WTC11 (cell line): ENCODE measurements at regions not wholly inside any gene's neighbourhood (a gene's known extent, or its start where the extent isn't known, plus 50 kb on each side); places are given as distances from the start of the nearest gene placed in this dataset.

Experiments used
- ATAC-seq: fragments of 200-7000 bp; cut with Tn5 transposase; 2 replicates; pipeline ENCODE4 v1.10.0; 2021; ENCODE audit warnings: mild to moderate bottlenecking, moderate library complexity
- CTCF ChIA-PET: fragments of 300-600 bp; sonication (Branson Sonifier 250); formaldehyde crosslinking; loops from one replicate; lab custom pipeline; 2021; ENCODE audit warnings: antibody characterized with exemption; lab: Charles Lee
- POLR2A ChIA-PET: fragments of 350-600 bp; sonication (Branson Sonifier 250); formaldehyde crosslinking; loops from one replicate; lab custom pipeline; 2021; ENCODE audit warnings: antibody characterized with exemption; lab: Charles Lee
- DNase-seq: peaks from one replicate; pipeline ENCODE4 v3.0.0; 2021; ENCODE audit warnings: low spot score
- H3K27ac Mint-ChIP-seq: 2 replicates; pipeline ENCODE4 v1.8.0; 2021; ENCODE audit warnings: mixed read lengths
- H3K27me3 Mint-ChIP-seq: 2 replicates; pipeline ENCODE4 v1.8.0; 2021; ENCODE audit warnings: low read depth, mild to moderate bottlenecking, moderate library complexity, mixed read lengths
- H3K36me3 Mint-ChIP-seq: 2 replicates; pipeline ENCODE4 v1.8.0; 2021; ENCODE audit warnings: mixed read lengths
- H3K4me1 Mint-ChIP-seq: 2 replicates; pipeline ENCODE4 v1.8.0; 2022; ENCODE audit warnings: mixed read lengths
- H3K4me3 Mint-ChIP-seq: 2 replicates; pipeline ENCODE4 v1.8.0; 2021; ENCODE audit warnings: mild to moderate bottlenecking, moderate library complexity, mixed read lengths
- H3K9me3 Mint-ChIP-seq: 2 replicates; pipeline ENCODE4 v1.8.0; 2021; ENCODE audit warnings: mixed read lengths
- AFF4 ChIP-seq: sonication (generic); formaldehyde crosslinking; IDR thresholded peaks from 2 replicates; pipeline ENCODE4 v1.8.1; 2023; ENCODE audit warnings: mild to moderate bottlenecking, missing genetic modification reagents, borderline replicate concordance
- ATF3 ChIP-seq: sonication (generic); formaldehyde crosslinking; conservative IDR thresholded peaks from 2 replicates; pipeline ENCODE4 v1.8.1; 2022; ENCODE audit warnings: mild to moderate bottlenecking, missing genetic modification reagents
- ATF6 ChIP-seq: sonication (generic); formaldehyde crosslinking; IDR thresholded peaks from 2 replicates; pipeline ENCODE4 v1.8.1; 2023; ENCODE audit warnings: mild to moderate bottlenecking, missing genetic modification reagents
- CBFB ChIP-seq: sonication (generic); formaldehyde crosslinking; IDR thresholded peaks from 2 replicates; pipeline ENCODE4 v1.8.1; 2022; ENCODE audit warnings: mild to moderate bottlenecking, low read depth, missing genetic modification reagents
- CREB1 ChIP-seq: sonication (generic); formaldehyde crosslinking; IDR thresholded peaks from 2 replicates; pipeline ENCODE4 v1.8.0; 2023; ENCODE audit warnings: mild to moderate bottlenecking, missing genetic modification reagents
- ESRRA ChIP-seq: sonication (generic); formaldehyde crosslinking; IDR thresholded peaks from 2 replicates; pipeline ENCODE4 v1.8.1; 2022; ENCODE audit warnings: mild to moderate bottlenecking, missing genetic modification reagents, borderline replicate concordance
- FOXP4 ChIP-seq: sonication (generic); formaldehyde crosslinking; IDR thresholded peaks from 2 replicates; pipeline ENCODE4 v1.8.0; 2022; ENCODE audit warnings: mild to moderate bottlenecking, missing genetic modification reagents
- GABPB1 ChIP-seq: sonication (generic); formaldehyde crosslinking; IDR thresholded peaks from 2 replicates; pipeline ENCODE4 v1.8.1; 2023; ENCODE audit warnings: mild to moderate bottlenecking, missing genetic modification reagents
- GRHL2 ChIP-seq: fragments of 250-450 bp; sonication (Bioruptor Pico); IDR thresholded peaks from 2 replicates; pipeline ENCODE4 v1.8.0; 2022; ENCODE audit warnings: mild to moderate bottlenecking, moderate library complexity; ENCODE audit not compliant: insufficient replicate concordance, severe bottlenecking
- GTF2I ChIP-seq: fragments of 250-450 bp; sonication (Bioruptor Pico); conservative IDR thresholded peaks from 2 replicates; pipeline ENCODE4 v1.4.0; 2021; ENCODE audit warnings: mild to moderate bottlenecking
- IRF1 ChIP-seq: sonication (generic); formaldehyde crosslinking; IDR thresholded peaks from 2 replicates; pipeline ENCODE4 v1.8.0; 2023; ENCODE audit warnings: missing genetic modification reagents
- IRF2 ChIP-seq: sonication (generic); formaldehyde crosslinking; IDR thresholded peaks from 2 replicates; pipeline ENCODE4 v1.8.0; 2022; ENCODE audit warnings: low read depth, missing genetic modification reagents, borderline replicate concordance
- KAT7 ChIP-seq: sonication (generic); formaldehyde crosslinking; IDR thresholded peaks from 2 replicates; pipeline ENCODE4 v1.8.1; 2023; ENCODE audit warnings: missing genetic modification reagents, mild to moderate bottlenecking, borderline replicate concordance
- NFATC4 ChIP-seq: fragments of 250-450 bp; sonication (Bioruptor Pico); IDR thresholded peaks from 2 replicates; pipeline ENCODE4 v1.9.0; 2021; ENCODE audit warnings: mild to moderate bottlenecking
- NFYB ChIP-seq: sonication (generic); formaldehyde crosslinking; conservative IDR thresholded peaks from 2 replicates; pipeline ENCODE4 v1.8.0; 2022; ENCODE audit warnings: low read depth, missing genetic modification reagents
- OVOL2 ChIP-seq: fragments of 250-450 bp; sonication (Bioruptor Pico); IDR thresholded peaks from 2 replicates; pipeline ENCODE4 v1.9.0; 2021; ENCODE audit warnings: mild to moderate bottlenecking, borderline replicate concordance
- RELA ChIP-seq: sonication (generic); formaldehyde crosslinking; IDR thresholded peaks from 2 replicates; pipeline ENCODE4 v1.8.1; 2022; ENCODE audit warnings: missing genetic modification reagents, mild to moderate bottlenecking, borderline replicate concordance
- RORB ChIP-seq: fragments of 250-450 bp; sonication (Bioruptor Pico); IDR thresholded peaks from 2 replicates; pipeline ENCODE4 v1.9.0; 2021; ENCODE audit warnings: mild to moderate bottlenecking
- SP1 ChIP-seq: sonication (generic); formaldehyde crosslinking; conservative IDR thresholded peaks from 2 replicates; pipeline ENCODE4 v1.8.1; 2022; ENCODE audit warnings: missing genetic modification reagents
- TEAD4 ChIP-seq: sonication (generic); formaldehyde crosslinking; IDR thresholded peaks from 2 replicates; pipeline ENCODE4 v1.8.0; 2022; ENCODE audit warnings: mild to moderate bottlenecking, missing genetic modification reagents
- TP53 ChIP-seq: sonication (generic); formaldehyde crosslinking; IDR thresholded peaks from 2 replicates; pipeline ENCODE4 v1.8.1; 2023; ENCODE audit warnings: mild to moderate bottlenecking, missing genetic modification reagents
- USF1 ChIP-seq: sonication (generic); formaldehyde crosslinking; IDR thresholded peaks from 2 replicates; pipeline ENCODE4 v1.8.0; 2022; ENCODE audit warnings: mild to moderate bottlenecking, missing genetic modification reagents
- ZNF219 ChIP-seq: sonication (generic); formaldehyde crosslinking; IDR thresholded peaks from 2 replicates; pipeline ENCODE4 v1.8.0; 2023; ENCODE audit warnings: missing genetic modification reagents, mild to moderate bottlenecking, borderline replicate concordance
- ZNF232 ChIP-seq: sonication (generic); formaldehyde crosslinking; IDR thresholded peaks from 2 replicates; pipeline ENCODE4 v1.8.0; 2022; ENCODE audit warnings: mild to moderate bottlenecking, missing genetic modification reagents
- ZNF281 ChIP-seq: sonication (generic); formaldehyde crosslinking; IDR thresholded peaks from 2 replicates; pipeline ENCODE4 v1.8.0; 2023; ENCODE audit warnings: mild to moderate bottlenecking, missing genetic modification reagents
- ZNF416 ChIP-seq: fragments of 250-450 bp; sonication (Bioruptor Pico); IDR thresholded peaks from 2 replicates; pipeline ENCODE4 v1.9.0; 2021; ENCODE audit warnings: mild to moderate bottlenecking, inconsistent platforms

GRCh38 chr5:30098940-30099339, 1094.5 kb upstream of the CDH6 start:
- ATAC-seq, result no peak
- H3K9me3 Mint-ChIP-seq, result no peaks in the 10 kb centered on the region
- ChIA-PET POLR2A (no interaction called here), CTCF (no interaction called here)
- no peak for DNase-seq
- H3K4me1 Mint-ChIP-seq, result peaks cover 41% of the 10 kb centered on the region
- no peak overlapping the region for H3K4me3 Mint-ChIP-seq
- no peaks in the 10 kb centered on the region; the same call in 1 of the 2 replicates for H3K27me3 Mint-ChIP-seq
- TF ChIP-seq ATF3 (no peak), IRF2 (CRISPR knock-in tag) (no peak), ZNF219 (no peak), NFATC4 (no peak), NFYB (CRISPR knock-in tag) (no peak), RORB (CRISPR knock-in tag) (no peak), ESRRA (CRISPR knock-in tag) (no peak), GTF2I (no peak), CBFB (CRISPR knock-in tag) (no peak), SP1 (CRISPR knock-in tag) (no peak), AFF4 (CRISPR knock-in tag) (no peak), FOXP4 (CRISPR knock-in tag) (no peak), ZNF416 (no peak), ZNF232 (CRISPR knock-in tag) (no peak), KAT7 (CRISPR knock-in tag) (no peak), RELA (CRISPR knock-in tag) (no peak)
- H3K36me3 Mint-ChIP-seq, result no peaks in the 10 kb centered on the region
- no peak overlapping the region for H3K27ac Mint-ChIP-seq

- CTCF ChIA-PET, result no interaction called here
- TF ChIP-seq TEAD4 (no peak), ATF6 (CRISPR knock-in tag) (no peak), GRHL2 (CRISPR knock-in tag) (no peak), TP53 (CRISPR knock-in tag) (no peak), CREB1 (CRISPR knock-in tag) (no peak), ZNF416 (no peak), OVOL2 (CRISPR knock-in tag) (no peak), GABPB1 (no peak), IRF1 (no peak), ZNF281 (CRISPR knock-in tag) (no peak), USF1 (CRISPR knock-in tag) (no peak)
Measured at GRCh38 chr5:30092548-30092947, 1100.9 kb upstream of the CDH6 start.

More at GRCh38 chr5:30092548-30092947, 1100.9 kb upstream of the CDH6 start:
- H3K27me3 Mint-ChIP-seq, result no peaks in the 10 kb centered on the region; the same call in 1 of the 2 replicates
- ATAC-seq (no peak), DNase-seq (no peak)
- H3K36me3 Mint-ChIP-seq, result peaks cover 2% of the 10 kb centered on the region; the same call in 1 of the 2 replicates
- H3K4me1 Mint-ChIP-seq, result peaks cover 20% of the 10 kb centered on the region
- no peak overlapping the region for H3K27ac Mint-ChIP-seq
- H3K4me3 Mint-ChIP-seq, result no peak overlapping the region
- peaks cover 2% of the 10 kb centered on the region for H3K9me3 Mint-ChIP-seq
- POLR2A ChIA-PET, result no interaction called here
